ENCODE measurements at regions not wholly inside any gene's neighbourhood (a gene's known extent, or its start where the extent isn't known, plus 50 kb on each side); places are given as distances from the start of the nearest gene placed in this dataset.

DNA sequence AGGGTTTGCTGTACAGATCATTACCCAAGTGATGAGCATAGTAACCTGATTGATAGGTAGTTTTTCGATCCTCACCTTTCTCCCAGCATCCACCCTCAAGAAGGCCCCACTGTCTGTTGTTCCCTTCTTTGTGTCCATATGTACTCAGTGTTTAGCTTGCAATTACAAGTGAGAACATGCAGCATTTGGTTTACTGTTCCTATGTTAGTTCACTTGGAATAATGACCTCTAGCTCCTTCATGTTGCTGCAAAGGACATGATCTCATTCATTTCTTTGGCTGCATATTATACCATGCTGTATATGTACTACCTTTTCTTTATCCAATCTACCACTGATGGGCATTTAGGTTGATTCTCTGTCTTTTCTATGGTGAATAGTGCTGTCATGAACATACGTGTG is 181.6 kb upstream of the FOXG1 start:
- TF ChIP-seq, protein P1, sequence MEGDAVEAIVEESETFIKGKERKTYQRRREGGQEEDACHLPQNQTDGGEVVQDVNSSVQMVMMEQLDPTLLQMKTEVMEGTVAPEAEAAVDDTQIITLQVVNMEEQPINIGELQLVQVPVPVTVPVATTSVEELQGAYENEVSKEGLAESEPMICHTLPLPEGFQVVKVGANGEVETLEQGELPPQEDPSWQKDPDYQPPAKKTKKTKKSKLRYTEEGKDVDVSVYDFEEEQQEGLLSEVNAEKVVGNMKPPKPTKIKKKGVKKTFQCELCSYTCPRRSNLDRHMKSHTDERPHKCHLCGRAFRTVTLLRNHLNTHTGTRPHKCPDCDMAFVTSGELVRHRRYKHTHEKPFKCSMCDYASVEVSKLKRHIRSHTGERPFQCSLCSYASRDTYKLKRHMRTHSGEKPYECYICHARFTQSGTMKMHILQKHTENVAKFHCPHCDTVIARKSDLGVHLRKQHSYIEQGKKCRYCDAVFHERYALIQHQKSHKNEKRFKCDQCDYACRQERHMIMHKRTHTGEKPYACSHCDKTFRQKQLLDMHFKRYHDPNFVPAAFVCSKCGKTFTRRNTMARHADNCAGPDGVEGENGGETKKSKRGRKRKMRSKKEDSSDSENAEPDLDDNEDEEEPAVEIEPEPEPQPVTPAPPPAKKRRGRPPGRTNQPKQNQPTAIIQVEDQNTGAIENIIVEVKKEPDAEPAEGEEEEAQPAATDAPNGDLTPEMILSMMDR (IDR thresholded peaks at IDR 0.05) = no peak
- no peak for TF ChIP-seq POLR2A (IDR thresholded peaks at IDR 0.05)
- TF ChIP-seq EP300 (IDR thresholded peaks at IDR 0.05; ENCODE audit: low read depth) = no peak
